Gastrocnemius medialis (tissue), 4 donors: ENCODE measurements at regions not wholly inside any gene's neighbourhood (a gene's known extent, or its start where the extent isn't known, plus 50 kb on each side); places are given as distances from the start of the nearest gene placed in this dataset.

Experiments used
- ATAC-seq, 2 donors: fragments of 150-250 bp; one replicate each; pipeline ENCODE4 v1.9.1; 2016
- DNase-seq, 2 donors: peaks; one replicate each; pipeline ENCODE4 v3.0.0-alpha.2; 2019
- H3K27ac ChIP-seq, 4 donors: fragments of 200-600 bp; sonication (generic); 1 replicate in 1 of 4; 2 replicates in 3 of 4; pipeline ENCODE4 v1.5.1; 2016 to 2018; ENCODE audit warnings: mild to moderate bottlenecking in 2 of 4, moderate library complexity in 1 of 4
- H3K27me3 ChIP-seq, 3 donors: fragments of 200-600 bp; sonication (generic) in 2 of 3; 1 replicate in 1 of 3; 2 replicates in 2 of 3; pipeline versions ENCODE4 v1.5.1 to v1.6.0; 2016 to 2019; ENCODE audit warnings: mild to moderate bottlenecking in 1 of 3, moderate library complexity in 1 of 3
- H3K36me3 ChIP-seq, 2 donors: fragments of 200-600 bp; sonication (generic) in 1 of 2; one replicate each; pipeline ENCODE4 v1.5.1; 2017 to 2018
- H3K4me1 ChIP-seq, 2 donors: fragments of 200-600 bp; sonication (generic) in 1 of 2; one replicate each; pipeline ENCODE4 v1.5.1; 2016 to 2017; ENCODE audit warnings: mild to moderate bottlenecking in 2 of 2
- H3K4me3 ChIP-seq, 4 donors: fragments of 200-600 bp; sonication (generic) in 3 of 4; 1 replicate in 1 of 4; 2 replicates in 3 of 4; pipeline ENCODE4 v1.5.1; 2016 to 2019; ENCODE audit warnings: mild to moderate bottlenecking in 2 of 4
- H3K9me3 ChIP-seq, 3 donors: fragments of 200-600 bp; sonication (generic) in 2 of 3; 1 replicate in 1 of 3; 2 replicates in 2 of 3; pipeline ENCODE4 v1.5.1; 2016 to 2019
- POLR2A ChIP-seq, 2 donors: fragments of 450-650 bp; IDR thresholded peaks; one replicate each; pipeline ENCODE4 v1.6.1; 2017; ENCODE audit warnings: antibody characterized with exemption in 2 of 2, mild to moderate bottlenecking in 2 of 2, moderate library complexity in 2 of 2
- in situ Hi-C, 4 donors: fragments of 200-750 bp; cut with MboI; loops; one replicate each; pipeline versions ENCODE4 v1.15.0 to v1.8.0; 2017; ENCODE audit warnings: low sequenced_read_pairs in 4 of 4
- intact Hi-C: fragments of 100-400 bp; cut with DNase I; formaldehyde crosslinking; loops from one replicate; pipeline ENCODE4 v1.15.1; 2023; ENCODE audit warnings: low total_unique reads
- TF ChIP-seq, protein P1 (sequence below), 5 experiments: fragments of 450-650 bp in 3 of 5; fragments of 200-600 bp in 2 of 5; sonication (generic) in 2 of 5; IDR thresholded peaks in 4 of 5; conservative IDR thresholded peaks in 1 of 5; 1 replicate in 4 of 5; 2 replicates in 1 of 5; pipeline ENCODE4 v1.5.1; 2016 to 2019; ENCODE audit warnings: antibody characterized with exemption in 5 of 5, mild to moderate bottlenecking in 3 of 5, moderate library complexity in 3 of 5

DNA sequence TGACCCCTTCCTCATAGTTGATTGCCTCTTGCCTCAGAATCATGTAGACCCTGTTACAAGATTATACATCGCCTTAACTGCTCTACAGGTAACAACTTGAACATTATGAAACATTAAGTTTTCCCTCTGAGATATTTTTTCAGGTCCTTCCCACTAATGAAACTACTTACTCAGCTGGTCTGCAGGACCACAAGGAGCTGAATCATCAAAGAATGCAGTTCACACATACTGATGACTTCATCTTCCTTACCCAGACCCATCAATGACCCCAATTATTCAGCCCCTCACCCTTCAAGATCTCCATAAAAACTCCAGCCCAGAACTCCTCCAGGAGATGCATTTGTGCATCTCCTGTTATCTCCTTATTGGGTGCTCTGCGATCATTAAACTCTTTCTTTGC lies 720.9 kb downstream of the RAPGEF2 start:
- Histone ChIP-seq H3K4me3 (no peak overlapping the region), H3K27ac (no peak overlapping the region), H3K27me3 (no peaks in the 10 kb centered on the region), H3K4me1 (no peaks in the 10 kb centered on the region), H3K9me3 (no peaks in the 10 kb centered on the region), H3K36me3 (no peaks in the 10 kb centered on the region)
- ATAC-seq (no peak), DNase-seq (no peak)
- intact Hi-C loops (no loop called here), in situ Hi-C loops (no loop called here)
- TF ChIP-seq POLR2A (IDR thresholded peaks at IDR 0.05): no peak
- TF ChIP-seq, protein P1, sequence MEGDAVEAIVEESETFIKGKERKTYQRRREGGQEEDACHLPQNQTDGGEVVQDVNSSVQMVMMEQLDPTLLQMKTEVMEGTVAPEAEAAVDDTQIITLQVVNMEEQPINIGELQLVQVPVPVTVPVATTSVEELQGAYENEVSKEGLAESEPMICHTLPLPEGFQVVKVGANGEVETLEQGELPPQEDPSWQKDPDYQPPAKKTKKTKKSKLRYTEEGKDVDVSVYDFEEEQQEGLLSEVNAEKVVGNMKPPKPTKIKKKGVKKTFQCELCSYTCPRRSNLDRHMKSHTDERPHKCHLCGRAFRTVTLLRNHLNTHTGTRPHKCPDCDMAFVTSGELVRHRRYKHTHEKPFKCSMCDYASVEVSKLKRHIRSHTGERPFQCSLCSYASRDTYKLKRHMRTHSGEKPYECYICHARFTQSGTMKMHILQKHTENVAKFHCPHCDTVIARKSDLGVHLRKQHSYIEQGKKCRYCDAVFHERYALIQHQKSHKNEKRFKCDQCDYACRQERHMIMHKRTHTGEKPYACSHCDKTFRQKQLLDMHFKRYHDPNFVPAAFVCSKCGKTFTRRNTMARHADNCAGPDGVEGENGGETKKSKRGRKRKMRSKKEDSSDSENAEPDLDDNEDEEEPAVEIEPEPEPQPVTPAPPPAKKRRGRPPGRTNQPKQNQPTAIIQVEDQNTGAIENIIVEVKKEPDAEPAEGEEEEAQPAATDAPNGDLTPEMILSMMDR (IDR thresholded peaks at IDR 0.05 in 4 of 5, conservative IDR thresholded peaks at IDR 0.05 in 1 of 5): no peak

DNA sequence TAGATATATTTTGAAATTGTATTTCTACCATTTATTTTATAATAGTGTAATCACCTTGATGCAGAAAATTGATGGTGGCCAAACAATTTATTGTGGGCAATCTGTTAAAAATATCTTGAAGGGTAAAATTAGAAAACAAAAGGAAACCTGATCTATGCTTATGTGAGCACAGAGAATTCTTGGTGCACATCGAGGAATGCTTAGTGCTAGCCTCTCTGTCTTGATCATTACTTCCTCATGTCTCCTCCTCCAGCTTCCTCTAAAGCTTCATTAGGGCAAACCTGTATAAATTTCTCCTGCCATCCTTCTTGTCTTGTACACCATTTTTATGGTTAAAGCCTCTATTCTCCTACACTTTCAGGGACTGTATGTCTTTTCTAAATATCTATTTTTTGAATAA lies 725.8 kb downstream of the RAPGEF2 start:
- DNase-seq (no peak), ATAC-seq (no peak)
- Histone ChIP-seq H3K9me3 (no peaks in the 10 kb centered on the region), H3K4me1 (no peaks in the 10 kb centered on the region), H3K4me3 (no peak overlapping the region), H3K27me3 (no peaks in the 10 kb centered on the region), H3K27ac (no peak overlapping the region), H3K36me3 (no peaks in the 10 kb centered on the region)
- intact Hi-C loops (no loop called here), in situ Hi-C loops (no loop called here)
- TF ChIP-seq POLR2A (IDR thresholded peaks at IDR 0.05): no peak
- TF ChIP-seq, protein P1 (IDR thresholded peaks at IDR 0.05 in 4 of 5, conservative IDR thresholded peaks at IDR 0.05 in 1 of 5): no peak

DNA sequence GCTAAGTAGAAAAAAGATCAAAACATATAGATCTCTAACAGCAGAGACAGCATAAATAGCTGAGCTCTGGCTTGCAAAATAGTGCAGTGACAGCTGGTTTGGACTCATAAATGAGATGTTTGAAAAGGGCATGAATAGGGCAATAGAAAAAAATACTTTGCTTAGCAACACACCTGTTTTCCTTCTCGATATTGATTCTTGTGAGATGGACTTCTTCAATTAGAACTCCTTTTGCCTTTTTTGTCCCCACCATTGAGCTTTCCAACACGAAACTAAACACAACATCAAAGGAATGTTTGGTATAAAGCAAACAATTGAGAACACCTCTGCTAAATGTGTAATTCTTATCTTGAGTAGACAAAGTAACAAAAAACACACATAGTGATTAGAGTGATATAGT lies 726.3 kb downstream of the RAPGEF2 start:
- Histone ChIP-seq H3K27ac (no peak overlapping the region), H3K4me1 (no peaks in the 10 kb centered on the region), H3K27me3 (no peaks in the 10 kb centered on the region), H3K36me3 (no peaks in the 10 kb centered on the region), H3K9me3 (no peaks in the 10 kb centered on the region), H3K4me3 (no peak overlapping the region)
- DNase-seq (no peak), ATAC-seq (no peak)
- TF ChIP-seq POLR2A (IDR thresholded peaks at IDR 0.05): no peak
- TF ChIP-seq, protein P1 (IDR thresholded peaks at IDR 0.05 in 4 of 5, conservative IDR thresholded peaks at IDR 0.05 in 1 of 5): no peak
- in situ Hi-C loops (no loop called here), intact Hi-C loops (no loop called here)

DNA sequence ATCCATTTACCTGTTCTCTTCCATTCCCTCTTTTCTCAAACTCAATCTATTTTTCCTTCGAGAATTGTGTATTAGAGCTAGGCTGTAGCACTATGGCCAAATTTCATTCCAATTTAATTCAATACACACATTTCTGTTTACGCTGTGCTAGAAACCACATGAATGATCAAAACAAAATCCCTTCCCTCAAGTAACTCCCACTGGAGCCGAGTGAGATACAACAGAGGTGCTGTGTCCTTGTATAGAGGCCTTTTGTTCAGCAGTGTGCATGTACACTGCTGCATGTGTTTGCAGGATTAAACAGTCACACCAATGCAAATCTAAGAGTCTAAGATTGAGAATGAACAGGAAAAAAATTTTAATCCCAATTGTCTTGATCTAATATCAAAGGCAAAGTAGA lies 734.2 kb downstream of the RAPGEF2 start:
- ATAC-seq: no peak
- no peaks in the 10 kb centered on the region for H3K9me3 ChIP-seq
- no peak for TF ChIP-seq POLR2A (IDR thresholded peaks at IDR 0.05)
- TF ChIP-seq, protein P1 (IDR thresholded peaks at IDR 0.05 in 4 of 5, conservative IDR thresholded peaks at IDR 0.05 in 1 of 5): no peak

DNA sequence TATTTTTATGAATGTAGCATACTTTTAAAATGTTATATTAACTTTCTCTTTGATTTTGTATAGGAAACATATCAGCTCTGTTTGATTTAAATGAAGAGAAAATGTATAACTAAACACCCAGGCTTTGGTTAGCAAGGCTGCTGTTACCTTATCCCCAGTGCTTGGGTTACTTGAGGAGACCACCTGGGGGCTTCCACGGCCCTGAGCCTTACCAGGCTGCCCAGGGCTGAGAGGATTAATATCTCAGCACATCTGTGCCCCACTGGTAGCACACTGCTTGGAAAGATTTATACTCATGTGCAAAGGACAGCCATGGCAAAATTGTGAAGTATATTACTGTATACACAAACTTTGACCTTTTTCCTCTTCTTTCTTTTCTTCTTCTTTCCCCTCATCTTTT lies 752.9 kb downstream of the RAPGEF2 start:
- no peak overlapping the region for H3K4me3 ChIP-seq
- no peaks in the 10 kb centered on the region for H3K9me3 ChIP-seq
- TF ChIP-seq, protein P1 (IDR thresholded peaks at IDR 0.05 in 4 of 5, conservative IDR thresholded peaks at IDR 0.05 in 1 of 5): no peak
- TF ChIP-seq POLR2A (IDR thresholded peaks at IDR 0.05): no peak
- no peak overlapping the region for H3K27ac ChIP-seq
- H3K27me3 ChIP-seq: no peaks in the 10 kb centered on the region
- intact Hi-C loops: no loop called here
- in situ Hi-C loops: no loop called here
- no peaks in the 10 kb centered on the region for H3K4me1 ChIP-seq
- DNase-seq: no peak
- H3K36me3 ChIP-seq: no peaks in the 10 kb centered on the region
- no peak for ATAC-seq

More for the DNA sequence above, 734.2 kb downstream of the RAPGEF2 start:
- Histone ChIP-seq H3K27me3 (no peaks in the 10 kb centered on the region), H3K4me1 (no peaks in the 10 kb centered on the region), H3K4me3 (no peak overlapping the region), H3K36me3 (no peaks in the 10 kb centered on the region), H3K27ac (no peak overlapping the region)
- DNase-seq: no peak
- in situ Hi-C loops (no loop called here), intact Hi-C loops (no loop called here)
